ENCODE measurements at regions not wholly inside any gene's neighbourhood (a gene's known extent, or its start where the extent isn't known, plus 50 kb on each side); places are given as distances from the start of the nearest gene placed in this dataset.
"Not testable (repeated sequence)": the region's sequence is repeated elsewhere in the genome, so short reads cannot be mapped to it uniquely, and the experiment has no call there.

DNA sequence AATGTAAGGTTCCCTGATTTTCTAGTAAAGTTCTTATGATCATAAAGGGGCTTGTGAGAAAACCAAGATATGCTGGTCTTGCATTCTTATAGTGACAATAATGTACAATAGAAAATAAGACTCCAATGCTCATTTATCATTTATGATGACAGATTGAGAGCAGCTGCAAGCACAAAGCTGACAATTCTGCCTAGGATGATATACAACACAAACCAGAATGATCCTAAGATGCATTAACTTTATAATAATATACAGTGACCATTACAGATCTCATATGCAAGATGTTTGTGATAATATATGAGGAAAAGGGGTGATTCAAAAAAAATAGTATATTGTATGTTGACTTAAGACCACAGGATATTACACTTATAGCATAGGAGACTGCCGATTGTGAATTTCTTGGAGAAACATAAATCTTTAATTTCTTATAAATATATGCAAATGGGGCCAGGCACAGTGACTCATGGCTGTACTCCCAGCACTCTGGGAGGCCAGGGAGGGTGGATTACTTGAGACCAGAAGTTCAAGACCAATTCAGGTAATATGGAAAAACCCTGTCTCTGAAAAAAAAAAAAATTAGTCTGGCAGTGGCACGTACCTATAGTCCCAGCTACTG lies 387.0 kb downstream of the ZBBX start:
- DNase-seq = no peak

GRCh38 chr3:166986000-166986399 lies 394.1 kb downstream of the ZBBX start:
- DNase-seq = no peak

- not testable (repeated sequence) for DNase-seq
Measured at GRCh38 chr3:166975796-166976195, 404.3 kb downstream of the ZBBX start.

GRCh38 chr3:166967714-166968113 lies 412.4 kb downstream of the ZBBX start:
- DNase-seq = not testable (repeated sequence)

DNA sequence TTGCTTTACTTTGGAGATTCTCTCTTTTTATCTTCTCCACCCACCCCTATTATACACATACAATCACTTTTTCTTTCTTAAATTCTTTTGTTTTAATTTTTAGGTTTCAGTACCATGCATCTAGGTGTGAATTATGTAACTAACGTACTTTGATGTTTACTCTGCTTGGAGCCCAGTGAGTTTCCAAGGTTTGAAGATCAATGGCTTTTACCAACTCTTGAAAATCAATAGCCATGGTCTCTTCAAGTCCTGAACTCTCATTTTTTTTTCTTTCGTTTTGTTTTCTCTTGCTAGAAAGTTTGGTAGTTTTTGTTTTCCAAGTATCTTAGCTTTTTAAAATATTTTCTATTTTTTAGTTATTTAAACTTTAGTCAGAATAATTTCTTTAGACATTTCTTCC lies 417.2 kb downstream of the ZBBX start:
- DNase-seq = no peak

DNA sequence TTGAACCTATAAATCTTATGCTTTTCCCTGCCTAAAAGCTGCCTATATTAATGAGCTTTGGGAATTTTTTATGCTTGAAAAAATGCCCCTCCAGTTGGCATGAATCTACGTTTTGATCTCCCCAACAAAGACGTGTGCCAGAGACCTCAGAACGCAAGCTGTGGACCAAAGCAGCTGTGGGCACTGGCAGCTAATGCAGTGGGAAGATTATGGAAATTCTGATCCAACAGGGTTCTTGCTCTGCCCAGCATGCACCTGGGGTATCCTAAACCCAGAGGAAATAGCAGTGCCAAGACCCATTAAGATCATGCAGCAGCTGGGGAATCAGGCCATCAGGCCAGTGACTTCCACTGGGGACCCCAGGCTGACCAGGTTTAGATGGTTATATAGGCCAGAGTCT lies 423.0 kb downstream of the ZBBX start:
- DNase-seq = no peak

DNA sequence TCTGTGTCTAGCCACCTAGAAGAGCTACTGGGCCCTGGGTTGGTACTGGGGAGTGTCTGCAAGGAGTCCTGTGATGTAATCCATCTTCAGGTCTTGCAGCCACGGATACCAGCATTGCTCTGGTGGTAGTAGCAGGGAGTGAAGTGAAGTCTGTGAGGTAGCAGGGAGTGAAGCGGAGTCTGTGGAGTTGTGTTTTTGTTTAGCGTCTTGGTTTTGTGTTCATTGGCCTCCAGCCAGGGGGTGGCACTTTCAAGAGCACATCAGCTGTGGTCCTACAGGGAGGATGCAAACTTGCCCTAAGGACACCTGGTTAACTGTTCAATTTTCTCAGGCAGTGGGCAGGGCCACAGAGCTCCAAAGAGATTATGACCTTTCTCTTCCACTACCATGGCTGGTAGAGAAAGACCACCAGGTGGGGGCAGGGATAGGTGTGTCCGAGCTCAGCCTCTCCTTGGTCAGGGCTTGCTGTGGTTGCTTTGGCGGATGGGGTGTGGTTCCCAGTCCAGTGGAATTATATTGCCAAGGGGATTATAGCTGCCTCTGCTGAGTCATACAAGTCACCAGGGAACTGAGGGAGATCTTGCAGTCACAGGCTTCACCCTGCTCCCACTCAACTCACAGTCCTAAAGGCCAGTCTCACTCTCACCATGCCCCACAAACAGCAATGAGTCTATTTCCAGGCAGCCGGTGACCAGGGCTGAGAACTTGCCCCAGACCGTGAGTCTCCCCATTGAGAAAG lies 424.7 kb downstream of the ZBBX start:
- DNase-seq = no peak

- no peak for DNase-seq
Measured at GRCh38 chr3:166934879-166935278, 445.2 kb downstream of the ZBBX start.

- DNase-seq = no peak
Measured at GRCh38 chr3:166917437-166917836, 462.7 kb downstream of the ZBBX start.

DNA sequence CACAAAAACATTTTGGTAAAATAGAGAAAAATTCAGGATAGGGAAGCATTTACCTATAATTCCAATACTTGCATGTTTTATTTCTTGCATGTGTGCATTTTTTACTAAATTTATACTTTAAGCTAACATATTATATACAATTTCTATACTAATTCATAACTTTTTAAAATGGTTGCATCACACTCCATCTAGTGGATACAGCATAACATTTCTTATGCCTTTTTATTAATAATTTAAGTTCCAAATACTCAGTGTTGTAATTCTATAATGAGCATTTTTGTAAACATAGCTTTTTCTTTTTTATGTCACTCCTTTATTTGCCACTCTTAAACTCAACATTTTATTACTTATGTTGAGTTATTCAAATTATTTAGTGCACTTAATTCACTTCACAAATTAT lies 477.7 kb downstream of the ZBBX start:
- DNase-seq = peak; percentile 14 to 40

- DNase-seq = no peak
Measured at GRCh38 chr3:166900866-166901577, 479.1 kb downstream of the ZBBX start.

GRCh38 chr3:166897811-166898210 lies 482.3 kb downstream of the ZBBX start:
- no peak for DNase-seq

DNA sequence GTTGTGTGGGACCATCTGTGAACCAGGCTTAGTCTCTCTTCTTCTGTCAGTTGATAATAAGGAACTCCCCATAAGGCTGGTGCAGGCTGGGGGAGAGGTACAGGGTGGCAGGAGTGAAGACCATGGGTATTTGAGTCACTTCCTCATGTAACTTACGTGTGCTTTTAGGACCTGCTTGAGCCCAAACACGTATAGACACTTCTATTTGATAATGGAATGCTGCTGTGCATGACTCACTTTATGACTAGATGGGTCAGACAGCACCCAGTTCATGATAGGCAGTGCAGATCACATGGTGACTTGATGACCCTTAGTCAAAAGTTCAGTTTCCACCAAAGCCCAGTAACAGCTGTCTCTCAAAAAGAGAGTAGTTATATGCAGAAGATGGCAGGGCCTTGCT lies 490.9 kb downstream of the ZBBX start:
- DNase-seq = no peak

GRCh38 chr3:166879661-166880060 lies 500.4 kb downstream of the ZBBX start:
- DNase-seq = no peak

GRCh38 chr3:166877971-166878370 lies 502.1 kb downstream of the ZBBX start:
- DNase-seq = peak in 1 of 2 experiments; percentile 20

DNA sequence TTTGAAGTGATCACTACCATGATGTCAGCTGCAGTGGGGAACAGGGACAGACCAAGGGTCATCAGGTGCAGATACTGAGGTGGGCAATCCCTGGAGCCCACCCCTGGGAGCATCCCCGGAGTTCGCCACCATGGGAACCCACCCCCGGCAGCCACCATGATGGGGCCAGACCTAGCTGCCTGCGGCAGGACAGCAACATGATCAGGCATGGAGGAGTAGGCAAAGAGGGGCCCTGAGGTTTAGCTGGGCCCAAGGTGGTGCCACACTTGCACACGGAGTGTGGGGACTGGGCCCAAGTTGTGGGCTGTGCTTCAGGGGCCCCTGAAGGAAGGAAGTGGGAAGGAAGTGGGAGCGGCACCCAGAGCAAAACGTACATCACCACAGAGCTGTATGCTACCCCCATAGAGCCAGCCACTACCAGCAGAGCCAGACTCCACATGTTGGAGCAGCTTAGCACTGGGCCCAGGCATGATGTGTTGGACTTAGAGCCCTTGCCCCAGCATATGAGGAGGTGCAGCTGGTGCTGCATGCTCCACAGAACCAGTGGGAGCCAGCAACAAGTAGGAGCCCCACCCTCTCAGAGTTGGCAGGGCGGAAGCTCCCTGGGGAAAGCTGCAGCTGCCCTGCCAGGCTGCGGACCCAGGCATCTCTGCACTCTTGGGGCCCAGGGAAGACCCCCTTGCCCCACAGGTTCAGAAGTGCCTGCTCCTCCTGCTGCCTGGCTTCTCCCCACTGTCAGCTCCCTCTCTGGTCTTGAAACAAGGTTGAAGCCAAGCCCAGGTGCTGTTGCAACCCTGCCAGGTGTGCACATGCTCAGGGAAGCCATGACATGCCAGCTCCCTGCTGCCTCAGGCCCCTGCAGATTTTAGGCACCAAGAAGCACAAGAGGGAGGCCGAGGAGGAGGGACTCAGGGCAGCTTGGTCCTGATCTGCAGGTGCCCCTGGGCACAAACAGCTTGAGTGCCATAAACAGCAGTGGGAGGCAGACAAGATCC lies 515.3 kb downstream of the ZBBX start:
- DNase-seq = peak in 1 of 2 experiments; percentile 52

DNA sequence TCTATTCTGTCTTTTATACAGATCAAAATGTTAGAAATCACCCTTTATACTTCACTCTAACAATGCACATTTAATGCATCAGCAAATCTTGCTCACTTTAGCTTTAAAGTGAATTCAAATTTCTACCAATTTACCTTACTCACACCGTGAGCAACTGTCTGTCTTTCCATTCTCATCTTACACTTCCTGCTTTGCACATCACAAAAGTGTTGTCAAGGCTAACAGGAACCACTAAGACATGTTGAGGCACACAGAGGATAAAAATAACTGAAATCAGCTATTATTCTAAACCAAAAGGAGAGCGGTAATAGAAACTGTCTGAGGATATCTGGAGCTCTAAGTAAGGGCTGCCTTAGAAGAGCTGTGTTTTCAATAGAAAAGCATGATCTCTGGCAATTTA lies 519.9 kb downstream of the ZBBX start:
- DNase-seq = peak in 1 of 2 experiments; percentile 14

DNA sequence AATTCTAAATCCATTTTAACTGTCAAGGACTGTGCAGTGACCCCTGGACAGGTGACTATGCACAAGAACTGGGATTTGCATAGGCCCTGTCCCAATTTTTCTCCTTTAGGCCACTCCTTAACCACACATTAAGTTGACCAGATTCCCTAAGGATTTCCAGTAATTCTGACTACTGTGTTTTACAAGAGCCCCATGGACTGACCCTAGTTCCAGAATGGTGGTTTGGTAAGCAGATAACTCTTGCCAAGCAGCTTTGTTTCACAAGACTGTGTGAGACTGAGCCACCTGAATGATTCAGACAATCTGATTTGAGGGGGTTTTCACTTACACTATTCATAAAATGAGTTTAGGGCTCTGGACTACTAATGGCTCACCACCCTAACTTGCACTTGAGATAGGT lies 535.8 kb downstream of the ZBBX start:
- DNase-seq = no peak

DNA sequence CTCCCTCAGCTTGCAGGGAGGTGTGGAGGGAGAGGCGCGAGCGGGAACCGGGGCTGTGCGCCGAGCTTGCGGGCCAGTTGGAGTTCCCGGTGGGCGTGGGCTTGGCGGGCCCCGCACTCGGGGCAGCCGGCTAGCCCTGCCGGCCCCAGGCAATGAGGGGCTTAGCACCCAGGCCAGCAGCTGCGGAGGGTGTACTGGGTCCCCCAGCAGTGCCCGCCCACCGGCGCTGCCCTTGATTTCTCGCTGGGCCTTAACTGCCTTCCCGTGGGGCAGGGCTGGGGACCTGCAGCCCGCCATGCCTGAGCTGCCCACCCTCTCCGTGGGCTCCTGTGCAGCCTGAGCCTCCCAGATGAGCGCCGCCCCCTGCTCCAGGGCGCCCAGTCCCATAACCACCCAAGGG lies 537.3 kb downstream of the ZBBX start:
- DNase-seq = not testable (repeated sequence)

GRCh38 chr3:166837535-166837934 lies 542.6 kb downstream of the ZBBX start:
- peak; percentile 59 to 63 for DNase-seq

GRCh38 chr3:166836836-166837235 lies 543.3 kb downstream of the ZBBX start:
- no peak for DNase-seq

DNA sequence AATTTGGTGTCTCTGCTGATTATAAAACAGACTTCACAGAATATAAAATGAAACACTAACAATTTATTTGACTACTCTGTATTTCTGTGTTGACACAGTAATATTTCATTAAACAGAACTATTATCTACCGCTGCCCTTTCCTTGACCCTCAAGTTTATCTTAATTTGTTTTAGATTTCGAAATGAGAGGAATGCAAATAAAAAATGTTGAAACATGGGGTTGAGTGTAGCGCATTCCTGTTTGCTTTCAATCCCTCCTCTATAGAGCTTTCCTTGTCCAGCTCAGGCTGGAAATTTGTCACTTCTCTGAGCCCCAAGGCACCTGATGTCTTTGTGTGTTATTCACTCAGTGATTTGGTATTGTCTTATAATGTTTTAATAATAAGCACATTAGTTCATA lies 550.2 kb downstream of the ZBBX start:
- no peak for DNase-seq

DNA sequence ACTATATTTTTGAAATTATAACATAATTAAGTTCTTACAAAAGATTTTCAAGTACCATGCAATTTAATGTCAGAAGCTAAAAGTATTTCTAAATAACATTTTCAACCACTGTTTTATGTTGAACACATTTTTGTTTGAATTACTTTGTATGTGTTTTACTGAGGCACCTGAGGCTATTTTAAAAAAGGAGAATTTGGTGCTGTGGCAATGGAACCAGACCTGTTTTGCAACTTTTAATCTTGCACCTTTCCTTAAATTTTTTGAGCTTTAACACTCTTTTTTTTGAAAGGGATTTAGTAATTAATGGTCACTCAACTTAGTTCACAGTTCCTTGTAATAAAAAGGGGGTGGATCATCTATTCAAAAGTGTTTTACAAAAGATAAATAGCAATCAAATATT lies 561.6 kb downstream of the ZBBX start:
- no peak for DNase-seq
